Stomach smooth muscle (tissue), 2 donors: ENCODE measurements at regions not wholly inside any gene's neighbourhood (a gene's known extent, or its start where the extent isn't known, plus 50 kb on each side); places are given as distances from the start of the nearest gene placed in this dataset.

ENCODE experiments used
- H3K27ac ChIP-seq: one replicate; pipeline ENCODE4 v1.7.0; 2013; ENCODE audit warnings: mild to moderate bottlenecking, low read length, inconsistent platforms
- H3K27me3 ChIP-seq, 2 donors: one replicate each; pipeline ENCODE4 v1.7.0; 2013; ENCODE audit warnings: low read length in 2 of 2; ENCODE audit not compliant: insufficient read depth in 2 of 2, control insufficient read depth in 1 of 2
- H3K36me3 ChIP-seq, 2 donors: one replicate each; pipeline ENCODE4 v1.7.0; 2013; ENCODE audit warnings: low read length in 2 of 2; ENCODE audit not compliant: control insufficient read depth in 2 of 2, insufficient read depth in 2 of 2
- H3K4me1 ChIP-seq: one replicate; pipeline ENCODE4 v1.7.0; 2013; ENCODE audit warnings: low read length; ENCODE audit not compliant: control insufficient read depth, insufficient read depth
- H3K4me3 ChIP-seq, 2 donors: one replicate each; pipeline ENCODE4 v1.7.0; 2013; ENCODE audit warnings: low read length in 2 of 2
- H3K9ac ChIP-seq, 2 donors: one replicate each; pipeline ENCODE4 v1.7.0; 2013; ENCODE audit warnings: low read length in 2 of 2, mild to moderate bottlenecking in 1 of 2
- H3K9me3 ChIP-seq, 2 donors: one replicate each; pipeline ENCODE4 v1.7.0; 2013; ENCODE audit warnings: low read length in 2 of 2; ENCODE audit not compliant: control insufficient read depth in 2 of 2
- donor health status: healthy.
- donor health status: Pancreatic carcinoma.

DNA sequence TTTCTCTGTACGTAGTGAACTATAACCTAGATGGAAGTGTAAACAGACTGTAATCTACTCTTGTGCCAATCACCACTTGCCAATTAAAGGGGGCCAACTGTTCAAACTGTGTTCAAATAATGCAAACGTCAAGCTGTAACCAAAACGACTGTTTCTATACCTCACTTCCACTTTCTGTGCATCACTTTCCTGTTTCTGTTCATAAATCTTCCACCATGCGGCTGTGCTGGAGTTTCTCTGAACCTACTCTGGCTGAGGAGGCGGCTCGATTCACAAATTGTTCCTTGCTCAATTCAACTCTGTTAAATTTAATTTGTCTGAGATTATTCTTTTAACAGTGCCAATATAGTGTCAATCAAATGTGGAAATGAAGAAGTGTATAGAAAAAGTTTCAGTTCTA, 206.7 kb upstream of the TBC1D5 start:
- Histone ChIP-seq H3K27me3 (no peaks in the 10 kb centered on the region), H3K36me3 (no peaks in the 10 kb centered on the region), H3K4me3 (no peak overlapping the region), H3K9ac (no peak overlapping the region), H3K9me3 (no peaks in the 10 kb centered on the region), H3K27ac (no peak overlapping the region), H3K4me1 (no peaks in the 10 kb centered on the region)

DNA sequence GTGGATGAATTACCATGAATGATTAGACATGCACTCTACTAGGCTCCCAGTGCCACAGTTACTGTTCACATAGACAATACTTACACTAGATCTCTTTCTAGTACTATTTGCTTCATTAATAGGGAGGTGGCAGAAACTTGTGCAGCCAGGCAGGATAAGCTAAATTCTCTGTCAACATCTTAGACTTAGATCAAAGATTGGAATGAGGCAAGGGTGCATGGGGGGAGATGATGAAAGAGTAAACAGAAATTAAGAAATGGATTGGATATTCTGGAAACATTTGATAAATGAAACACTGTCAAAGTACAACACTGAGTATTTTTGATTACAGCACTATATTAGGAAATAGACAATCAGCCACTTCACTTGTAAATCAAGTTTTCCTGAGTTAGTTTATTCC, 205.4 kb upstream of the TBC1D5 start:
- Histone ChIP-seq H3K9ac (no peak overlapping the region), H3K27me3 (no peaks in the 10 kb centered on the region), H3K36me3 (no peaks in the 10 kb centered on the region), H3K9me3 (no peaks in the 10 kb centered on the region), H3K27ac (no peak overlapping the region), H3K4me1 (no peaks in the 10 kb centered on the region), H3K4me3 (no peak overlapping the region)

- Histone ChIP-seq H3K9ac (no peak overlapping the region), H3K4me1 (no peaks in the 10 kb centered on the region), H3K27ac (no peak overlapping the region), H3K9me3 (no peaks in the 10 kb centered on the region), H3K27me3 (no peaks in the 10 kb centered on the region), H3K36me3 (no peaks in the 10 kb centered on the region), H3K4me3 (no peak overlapping the region)
Measured at GRCh38 chr3:17946619-17947018, 204.2 kb upstream of the TBC1D5 start.

DNA sequence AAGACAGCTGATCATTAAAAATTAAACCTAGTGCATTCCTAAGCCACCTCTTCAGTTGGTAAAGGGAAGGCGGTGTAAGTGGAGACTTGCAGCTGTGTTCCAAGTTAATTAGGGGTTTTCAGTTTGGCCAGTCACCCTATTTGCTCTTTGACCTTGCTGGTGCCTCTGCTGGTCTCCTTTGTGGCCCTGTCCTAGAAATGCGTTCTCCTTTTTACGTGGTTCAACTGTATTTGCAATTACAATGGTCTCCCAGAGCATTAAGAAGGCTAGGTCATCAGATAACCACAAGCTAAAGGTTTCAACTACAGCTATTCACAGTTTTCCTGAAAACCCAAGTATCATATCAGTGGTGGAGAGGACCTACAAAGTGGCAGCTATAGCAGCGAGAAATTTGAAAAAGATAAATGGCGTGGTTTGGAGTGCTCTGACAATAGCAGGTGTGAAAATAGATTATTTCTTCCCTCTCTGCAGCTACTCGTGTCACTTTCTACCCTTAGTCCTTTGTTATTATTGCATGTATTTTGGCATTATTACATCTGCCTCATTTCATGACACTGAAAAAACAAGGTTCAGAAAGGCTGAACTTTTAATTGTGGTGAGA, 203.5 kb upstream of the TBC1D5 start:
- no peaks in the 10 kb centered on the region for H3K36me3 ChIP-seq
- H3K9ac ChIP-seq = no peak overlapping the region
- no peaks in the 10 kb centered on the region for H3K27me3 ChIP-seq
- no peaks in the 10 kb centered on the region for H3K4me1 ChIP-seq
- H3K27ac ChIP-seq = no peak overlapping the region
- no peaks in the 10 kb centered on the region for H3K9me3 ChIP-seq
- no peak overlapping the region for H3K4me3 ChIP-seq

- Histone ChIP-seq H3K27me3 (no peaks in the 10 kb centered on the region), H3K27ac (no peak overlapping the region), H3K9ac (no peak overlapping the region), H3K9me3 (no peaks in the 10 kb centered on the region), H3K4me3 (no peak overlapping the region), H3K4me1 (no peaks in the 10 kb centered on the region), H3K36me3 (no peaks in the 10 kb centered on the region)
Measured at GRCh38 chr3:17945018-17945798, 202.8 kb upstream of the TBC1D5 start.

- Histone ChIP-seq H3K4me3 (no peak overlapping the region), H3K9me3 (no peaks in the 10 kb centered on the region), H3K27me3 (no peaks in the 10 kb centered on the region), H3K4me1 (no peaks in the 10 kb centered on the region), H3K9ac (no peak overlapping the region), H3K36me3 (no peaks in the 10 kb centered on the region), H3K27ac (no peak overlapping the region)
Measured at GRCh38 chr3:17942856-17943255, 200.4 kb upstream of the TBC1D5 start.

GRCh38 chr3:17941766-17942165, 199.3 kb upstream of the TBC1D5 start:
- Histone ChIP-seq H3K4me1 (no peaks in the 10 kb centered on the region), H3K36me3 (no peaks in the 10 kb centered on the region), H3K27me3 (no peaks in the 10 kb centered on the region), H3K4me3 (no peak overlapping the region), H3K9ac (no peak overlapping the region), H3K9me3 (no peaks in the 10 kb centered on the region), H3K27ac (no peak overlapping the region)

DNA sequence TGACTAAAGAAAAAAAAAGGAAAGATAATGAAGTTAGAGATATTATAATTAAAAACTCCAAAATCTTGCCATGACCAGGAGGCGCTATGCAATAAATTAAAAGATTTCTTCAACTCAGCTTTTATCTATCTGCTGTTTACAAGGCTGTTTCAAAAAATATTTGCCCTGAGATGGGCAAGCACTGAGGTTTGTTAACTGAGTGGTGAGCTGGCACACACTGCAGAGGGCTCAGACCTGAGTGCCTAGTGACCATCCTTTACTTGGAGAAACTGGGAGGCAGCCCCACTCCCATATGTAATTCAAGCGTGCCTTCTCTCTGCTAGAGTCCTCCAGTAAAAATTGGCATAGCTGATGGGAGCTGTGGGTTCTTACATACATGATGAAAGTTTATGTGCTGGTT, 198.7 kb upstream of the TBC1D5 start:
- H3K9ac ChIP-seq = no peak overlapping the region
- no peak overlapping the region for H3K27ac ChIP-seq
- no peaks in the 10 kb centered on the region for H3K9me3 ChIP-seq
- H3K27me3 ChIP-seq = no peaks in the 10 kb centered on the region
- no peak overlapping the region for H3K4me3 ChIP-seq
- no peaks in the 10 kb centered on the region for H3K4me1 ChIP-seq
- no peaks in the 10 kb centered on the region for H3K36me3 ChIP-seq

- Histone ChIP-seq H3K27ac (no peak overlapping the region), H3K4me3 (no peak overlapping the region), H3K4me1 (no peaks in the 10 kb centered on the region), H3K9me3 (no peaks in the 10 kb centered on the region), H3K9ac (no peak overlapping the region), H3K27me3 (no peaks in the 10 kb centered on the region), H3K36me3 (no peaks in the 10 kb centered on the region)
Measured at GRCh38 chr3:17939157-17939556, 196.7 kb upstream of the TBC1D5 start.

- Histone ChIP-seq H3K4me1 (no peaks in the 10 kb centered on the region), H3K27ac (no peak overlapping the region), H3K36me3 (no peaks in the 10 kb centered on the region), H3K27me3 (no peaks in the 10 kb centered on the region), H3K4me3 (no peak overlapping the region), H3K9ac (no peak overlapping the region), H3K9me3 (no peaks in the 10 kb centered on the region)
Measured at GRCh38 chr3:17938313-17938712, 195.9 kb upstream of the TBC1D5 start.

- Histone ChIP-seq H3K4me1 (no peaks in the 10 kb centered on the region), H3K4me3 (no peak overlapping the region), H3K27me3 (no peaks in the 10 kb centered on the region), H3K9ac (no peak overlapping the region), H3K9me3 (no peaks in the 10 kb centered on the region), H3K27ac (no peak overlapping the region), H3K36me3 (no peaks in the 10 kb centered on the region)
Measured at GRCh38 chr3:17936736-17937480, 194.5 kb upstream of the TBC1D5 start.
